Trophoblast cell (in vitro differentiated cells and primary cell): ENCODE measurements at regions not wholly inside any gene's neighbourhood (a gene's known extent, or its start where the extent isn't known, plus 50 kb on each side); places are given as distances from the start of the nearest gene placed in this dataset.

Source experiments
- DNase-seq, 2 donors: peaks; one replicate each; pipeline ENCODE4 v3.0.0-alpha.2; 2016
- H2AFZ ChIP-seq: 2 replicates; pipeline ENCODE4 v1.6.1; 2013; ENCODE audit warnings: low read length, moderate library complexity, mild to moderate bottlenecking; ENCODE audit not compliant: insufficient read depth, poor library complexity
- H2AK5ac ChIP-seq: 2 replicates; pipeline ENCODE4 v1.6.1; 2013; ENCODE audit warnings: mild to moderate bottlenecking, low read length
- H2BK120ac ChIP-seq: 2 replicates; pipeline ENCODE4 v1.6.1; 2013; ENCODE audit warnings: low read length, mild to moderate bottlenecking, moderate library complexity; ENCODE audit not compliant: insufficient read depth, poor library complexity
- H2BK12ac ChIP-seq: 2 replicates; pipeline ENCODE4 v1.6.1; 2013; ENCODE audit warnings: mild to moderate bottlenecking, low read length, moderate library complexity
- H2BK5ac ChIP-seq: 2 replicates; pipeline ENCODE4 v1.6.1; 2013; ENCODE audit warnings: low read length, low read depth, moderate library complexity, mild to moderate bottlenecking; ENCODE audit not compliant: poor library complexity
- H3K14ac ChIP-seq: 2 replicates; pipeline ENCODE4 v1.6.1; 2013; ENCODE audit warnings: mild to moderate bottlenecking, low read length
- H3K18ac ChIP-seq: 2 replicates; pipeline ENCODE4 v1.6.1; 2013; ENCODE audit warnings: mild to moderate bottlenecking, low read length
- H3K23ac ChIP-seq: 2 replicates; pipeline ENCODE4 v1.6.1; 2013; ENCODE audit warnings: low read length
- H3K27ac ChIP-seq: 2 replicates; pipeline ENCODE4 v1.5.1; 2013; ENCODE audit warnings: low read depth, mild to moderate bottlenecking, inconsistent platforms, low read length, moderate library complexity
- H3K27me3 ChIP-seq: 2 replicates; pipeline ENCODE4 v1.6.1; 2013; ENCODE audit warnings: inconsistent platforms, mild to moderate bottlenecking, low read length, moderate library complexity; ENCODE audit not compliant: insufficient read depth
- H3K36me3 ChIP-seq, 2 experiments: 1 replicate in 1 of 2; 2 replicates in 1 of 2; pipeline ENCODE4 v1.6.1; 2013; ENCODE audit warnings: low read length in 2 of 2, mild to moderate bottlenecking in 2 of 2, moderate library complexity in 1 of 2; ENCODE audit not compliant: insufficient read depth in 2 of 2, control insufficient read depth in 1 of 2
- H3K4ac ChIP-seq: 2 replicates; pipeline ENCODE4 v1.6.1; 2013; ENCODE audit warnings: low read depth, mild to moderate bottlenecking, low read length, moderate library complexity
- H3K4me1 ChIP-seq, 2 experiments: 1 replicate in 1 of 2; 2 replicates in 1 of 2; pipeline ENCODE4 v1.6.1; 2013; ENCODE audit warnings: low read length in 2 of 2, mild to moderate bottlenecking in 2 of 2, moderate library complexity in 1 of 2; ENCODE audit not compliant: insufficient read depth in 2 of 2, control insufficient read depth in 1 of 2
- H3K4me2 ChIP-seq: 2 replicates; pipeline ENCODE4 v1.6.1; 2013; ENCODE audit warnings: inconsistent platforms, mild to moderate bottlenecking, low read length, moderate library complexity
- H3K4me3 ChIP-seq: 2 replicates; pipeline ENCODE4 v1.5.1; 2013; ENCODE audit warnings: mild to moderate bottlenecking, low read depth, low read length, inconsistent platforms
- H3K79me1 ChIP-seq: one replicate; pipeline ENCODE4 v1.6.1; 2013; ENCODE audit warnings: low read length
- H3K79me2 ChIP-seq: 2 replicates; pipeline ENCODE4 v1.6.1; 2013; ENCODE audit warnings: low read length, mild to moderate bottlenecking; ENCODE audit not compliant: control insufficient read depth, insufficient read depth, poor library complexity
- H3K9ac ChIP-seq: 2 replicates; pipeline ENCODE4 v1.6.1; 2013; ENCODE audit warnings: mild to moderate bottlenecking, low read length
- H3K9me3 ChIP-seq: 2 replicates; pipeline ENCODE4 v1.6.1; 2013; ENCODE audit warnings: low read depth, mild to moderate bottlenecking, control low read depth, inconsistent platforms, low read length; ENCODE audit not compliant: insufficient read depth
- H4K12ac ChIP-seq: 2 replicates; pipeline ENCODE4 v1.6.1; 2013; ENCODE audit warnings: low read depth, mild to moderate bottlenecking, low read length, moderate library complexity
- H4K8ac ChIP-seq: 2 replicates; pipeline ENCODE4 v1.6.1; 2013; ENCODE audit warnings: low read depth, mild to moderate bottlenecking, low read length, moderate library complexity
- H4K91ac ChIP-seq: one replicate; pipeline ENCODE4 v1.6.1; 2013; ENCODE audit warnings: low read depth, mild to moderate bottlenecking, low read length, moderate library complexity
- WGBS: extraction: QIAGEN DNeasy Blood & Tissue Kit; methylation state at CpG from one replicate; pipeline ENCODE4 v1.1.7; 2013; ENCODE audit warnings: missing lambda C conversion rate; ENCODE audit not compliant: insufficient read length, insufficient coverage; ENCODE audit errors: extremely low coverage; 5-methylcytosine and 5-hydroxymethylcytosine counted together

GRCh38 chr4:137106287-137106686 lies 426.0 kb downstream of the PCDH18 start:
- Histone ChIP-seq H2BK120ac (no peak overlapping the region), H3K9me3 (no peaks in the 10 kb centered on the region), H3K14ac (no peak overlapping the region), H3K4me3 (no peak overlapping the region), H3K4ac (no peak overlapping the region), H3K18ac (no peak overlapping the region), H4K91ac (no peak overlapping the region), H3K23ac (no peak overlapping the region), H3K27ac (no peak overlapping the region), H3K4me2 (no peak overlapping the region), H3K36me3 (no peaks in the 10 kb centered on the region), H2AK5ac (no peak overlapping the region), H3K79me2 (no peaks in the 10 kb centered on the region), H3K4me1 (no peaks in the 10 kb centered on the region), H2AFZ (no peak overlapping the region), H3K79me1 (no peaks in the 10 kb centered on the region), H3K9ac (no peak overlapping the region), H2BK12ac (no peak overlapping the region), H4K8ac (no peak overlapping the region), H3K27me3 (no peaks in the 10 kb centered on the region), H4K12ac (no peak overlapping the region), H2BK5ac (no peak overlapping the region)
- no CpG with 5 or more reads among the region's 3 CpGs for WGBS
- no peak for DNase-seq

- H3K36me3 ChIP-seq = no peaks in the 10 kb centered on the region
- no peaks in the 10 kb centered on the region for H3K4me1 ChIP-seq
- no peaks in the 10 kb centered on the region for H3K27me3 ChIP-seq
- H4K8ac ChIP-seq = no peak overlapping the region
- H3K9ac ChIP-seq = no peak overlapping the region
- no peak overlapping the region for H2AFZ ChIP-seq
- no peaks in the 10 kb centered on the region for H3K79me1 ChIP-seq
- no peak overlapping the region for H3K4ac ChIP-seq
- H4K12ac ChIP-seq = no peak overlapping the region
- H3K23ac ChIP-seq = no peak overlapping the region
- H3K18ac ChIP-seq = no peak overlapping the region
- no peak overlapping the region for H3K27ac ChIP-seq
- no peak overlapping the region for H3K4me2 ChIP-seq
- no peak overlapping the region for H2AK5ac ChIP-seq
- no CpG with 5 or more reads among the region's 3 CpGs for WGBS
- no peak overlapping the region for H3K14ac ChIP-seq
- no peak overlapping the region for H2BK5ac ChIP-seq
- DNase-seq = no peak
- H3K79me2 ChIP-seq = no peaks in the 10 kb centered on the region
- no peak overlapping the region for H2BK12ac ChIP-seq
- H3K4me3 ChIP-seq = no peak overlapping the region
- no peak overlapping the region for H2BK120ac ChIP-seq
- H3K9me3 ChIP-seq = no peaks in the 10 kb centered on the region
- no peak overlapping the region for H4K91ac ChIP-seq
These were observed 441.3 kb downstream of the PCDH18 start for GRCh38 chr4:137090951-137091350.

- DNase-seq = peak in 1 of 2 donors; percentile 15
- no peak overlapping the region for H3K18ac ChIP-seq
- no peaks in the 10 kb centered on the region for H3K9me3 ChIP-seq
- no peak overlapping the region for H2BK120ac ChIP-seq
- no peak overlapping the region for H2AFZ ChIP-seq
- H3K14ac ChIP-seq = no peak overlapping the region
- no peaks in the 10 kb centered on the region for H3K36me3 ChIP-seq
- no peak overlapping the region for H4K8ac ChIP-seq
- no peaks in the 10 kb centered on the region for H3K79me2 ChIP-seq
- H3K79me1 ChIP-seq = no peaks in the 10 kb centered on the region
- H3K4me3 ChIP-seq = no peak overlapping the region
- H3K27ac ChIP-seq = no peak overlapping the region
- no peak overlapping the region for H3K4ac ChIP-seq
- H2BK5ac ChIP-seq = no peak overlapping the region
- H3K9ac ChIP-seq = no peak overlapping the region
- H3K4me2 ChIP-seq = no peak overlapping the region
- H4K91ac ChIP-seq = no peak overlapping the region
- no CpG with 5 or more reads among the region's 2 CpGs for WGBS
- no peak overlapping the region for H2AK5ac ChIP-seq
- H4K12ac ChIP-seq = no peak overlapping the region
- no peak overlapping the region for H3K23ac ChIP-seq
- H2BK12ac ChIP-seq = no peak overlapping the region
- H3K4me1 ChIP-seq = no peaks in the 10 kb centered on the region
- H3K27me3 ChIP-seq = no peaks in the 10 kb centered on the region
These were observed 448.6 kb downstream of the PCDH18 start for GRCh38 chr4:137083571-137084135.

- H3K27ac ChIP-seq = no peak overlapping the region
- no peak overlapping the region for H4K91ac ChIP-seq
- H3K4ac ChIP-seq = no peak overlapping the region
- H3K79me1 ChIP-seq = no peaks in the 10 kb centered on the region
- H3K23ac ChIP-seq = no peak overlapping the region
- no peak for DNase-seq
- H2BK120ac ChIP-seq = no peak overlapping the region
- H3K9me3 ChIP-seq = no peaks in the 10 kb centered on the region
- H3K79me2 ChIP-seq = no peaks in the 10 kb centered on the region
- H4K12ac ChIP-seq = no peak overlapping the region
- H3K4me1 ChIP-seq = no peaks in the 10 kb centered on the region
- H3K36me3 ChIP-seq = no peaks in the 10 kb centered on the region
- no peak overlapping the region for H3K14ac ChIP-seq
- H2AK5ac ChIP-seq = no peak overlapping the region
- H2AFZ ChIP-seq = no peak overlapping the region
- no peaks in the 10 kb centered on the region for H3K27me3 ChIP-seq
- H3K4me2 ChIP-seq = no peak overlapping the region
- H2BK5ac ChIP-seq = no peak overlapping the region
- WGBS = no CpG with 5 or more reads among the region's 1 CpG
- H2BK12ac ChIP-seq = no peak overlapping the region
- H3K9ac ChIP-seq = no peak overlapping the region
- H3K4me3 ChIP-seq = no peak overlapping the region
- H3K18ac ChIP-seq = no peak overlapping the region
- H4K8ac ChIP-seq = no peak overlapping the region
These were observed 450.2 kb downstream of the PCDH18 start for GRCh38 chr4:137082061-137082460.
